Midbrain (tissue), 1 donor: ENCODE measurements at regions not wholly inside any gene's neighbourhood (a gene's known extent, or its start where the extent isn't known, plus 50 kb on each side); places are given as distances from the start of the nearest gene placed in this dataset.

Experiments used
- DNase-seq: peaks from one replicate; lab custom pipeline; 2025; lab: John Stamatoyannopoulos, UW

GRCh38 chr16:89027281-89027680 is 50.3 kb upstream of the CBFA2T3 start:
- DNase-seq: no peak

GRCh38 chr16:89031715-89032659 is 55.0 kb upstream of the CBFA2T3 start:
- DNase-seq: peak; percentile 14

- DNase-seq: no peak
Measured at GRCh38 chr16:89033304-89033703, 56.3 kb upstream of the CBFA2T3 start.

GRCh38 chr16:89033796-89034572 is 57.0 kb upstream of the CBFA2T3 start:
- no peak for DNase-seq

GRCh38 chr16:89034573-89034961 is 57.6 kb upstream of the CBFA2T3 start:
- DNase-seq: no peak

GRCh38 chr16:89034971-89035668 is 58.1 kb upstream of the CBFA2T3 start:
- DNase-seq: no peak

GRCh38 chr16:89035669-89036570 is 57.7 kb upstream of the ACSF3 start:
- DNase-seq: no peak

GRCh38 chr16:89036776-89037175 is 56.9 kb upstream of the ACSF3 start:
- DNase-seq: no peak

GRCh38 chr16:89037261-89038152 is 56.1 kb upstream of the ACSF3 start:
- no peak for DNase-seq

- no peak for DNase-seq
Measured at GRCh38 chr16:89038221-89038721, 55.4 kb upstream of the ACSF3 start.

GRCh38 chr16:89038811-89039735 is 54.6 kb upstream of the ACSF3 start:
- no peak for DNase-seq

GRCh38 chr16:89039756-89040155 is 53.9 kb upstream of the ACSF3 start:
- no peak for DNase-seq

- DNase-seq: no peak
Measured at GRCh38 chr16:89040391-89040790, 53.3 kb upstream of the ACSF3 start.

GRCh38 chr16:89040861-89041570 is 52.6 kb upstream of the ACSF3 start:
- DNase-seq: no peak

GRCh38 chr16:89041571-89042481 is 51.8 kb upstream of the ACSF3 start:
- no peak for DNase-seq

- DNase-seq: no peak
Measured at GRCh38 chr16:89042711-89043551, 50.7 kb upstream of the ACSF3 start.
